SK-N-SH treated with all-trans-retinoic acid at 6 μM for 48 hours (cell line): ENCODE measurements at regions not wholly inside any gene's neighbourhood (a gene's known extent, or its start where the extent isn't known, plus 50 kb on each side); places are given as distances from the start of the nearest gene placed in this dataset.

Source experiments
- ATAC-seq: fragments of 200-7000 bp; cut with Tn5 transposase; 3 replicates; pipeline ENCODE4 v1.9.1; 2020; ENCODE audit warnings: mild to moderate bottlenecking, moderate library complexity
- ARNTL ChIP-seq: fragments of 450-650 bp; formaldehyde crosslinking; IDR thresholded peaks from 2 replicates; pipeline ENCODE4 v1.5.0; 2020; ENCODE audit warnings: low read depth, mild to moderate bottlenecking, moderate library complexity, borderline replicate concordance
- CSDC2 ChIP-seq: fragments of 250-450 bp; sonication (Bioruptor Pico); IDR thresholded peaks from 2 replicates; pipeline ENCODE4 v1.5.0; 2020; ENCODE audit warnings: mild to moderate bottlenecking, moderate library complexity
- GLIS3 ChIP-seq: fragments of 250-450 bp; sonication (Bioruptor Pico); IDR thresholded peaks from 2 replicates; pipeline ENCODE4 v1.5.0; 2020; ENCODE audit warnings: mild to moderate bottlenecking, moderate library complexity
- OSR1 ChIP-seq: fragments of 250-450 bp; sonication (Bioruptor Pico); IDR thresholded peaks from 2 replicates; pipeline ENCODE4 v1.8.0; 2022; ENCODE audit warnings: moderate library complexity, mild to moderate bottlenecking, inconsistent platforms
- RARB ChIP-seq: fragments of 250-450 bp; sonication (Bioruptor Pico); IDR thresholded peaks from 2 replicates; pipeline ENCODE4 v1.8.0; 2021; ENCODE audit warnings: mild to moderate bottlenecking, moderate library complexity
- SNAI2 ChIP-seq: fragments of 250-450 bp; sonication (Bioruptor Pico); IDR thresholded peaks from 2 replicates; pipeline ENCODE4 v1.5.0; 2020; ENCODE audit warnings: mild to moderate bottlenecking, moderate library complexity
- TCF4 ChIP-seq: fragments of 250-450 bp; sonication (Bioruptor Pico); IDR thresholded peaks from 2 replicates; pipeline ENCODE4 v1.8.0; 2021; ENCODE audit warnings: mild to moderate bottlenecking, moderate library complexity, borderline replicate concordance
- TOX ChIP-seq: fragments of 250-450 bp; sonication (Bioruptor Pico); IDR thresholded peaks from 2 replicates; pipeline ENCODE4 v1.8.0; 2021; ENCODE audit warnings: mild to moderate bottlenecking, moderate library complexity, borderline replicate concordance
- ZC3H10 ChIP-seq: fragments of 250-450 bp; sonication (Bioruptor Pico); IDR thresholded peaks from 2 replicates; pipeline ENCODE4 v1.5.1; 2021; ENCODE audit warnings: mild to moderate bottlenecking, moderate library complexity
- ZFP3 ChIP-seq: fragments of 250-450 bp; sonication (Bioruptor Pico); IDR thresholded peaks from 2 replicates; pipeline ENCODE4 v1.5.0; 2020; ENCODE audit warnings: mild to moderate bottlenecking, moderate library complexity
- ZNF565 ChIP-seq: fragments of 450-650 bp; formaldehyde crosslinking; conservative IDR thresholded peaks from 2 replicates; pipeline ENCODE4 v1.5.0; 2020; ENCODE audit warnings: low read depth, mild to moderate bottlenecking, moderate library complexity
- ZNF70 ChIP-seq: fragments of 450-650 bp; formaldehyde crosslinking; IDR thresholded peaks from 2 replicates; pipeline ENCODE4 v1.5.0; 2020; ENCODE audit warnings: mild to moderate bottlenecking, moderate library complexity
- ZNF8 ChIP-seq: fragments of 450-650 bp; formaldehyde crosslinking; IDR thresholded peaks from 2 replicates; pipeline ENCODE4 v1.5.0; 2020; ENCODE audit warnings: mild to moderate bottlenecking, moderate library complexity
- TF ChIP-seq, protein P1 (sequence below): fragments of 250-450 bp; sonication (Bioruptor Pico); IDR thresholded peaks from 2 replicates; pipeline ENCODE4 v1.5.1; 2021; ENCODE audit warnings: mild to moderate bottlenecking, moderate library complexity
- TF ChIP-seq, protein P2 (sequence below): fragments of 250-450 bp; sonication (Bioruptor Pico); IDR thresholded peaks from 2 replicates; pipeline ENCODE4 v1.5.1; 2020; ENCODE audit warnings: low read depth, mild to moderate bottlenecking, moderate library complexity
- TF ChIP-seq, protein P3 (sequence below): fragments of 250-450 bp; sonication (Bioruptor Pico); IDR thresholded peaks from 2 replicates; pipeline ENCODE4 v1.8.0; 2021; ENCODE audit warnings: low read depth, mild to moderate bottlenecking, moderate library complexity, borderline replicate concordance
- TF ChIP-seq, protein P4 (sequence below): fragments of 250-450 bp; sonication (Bioruptor Pico); IDR thresholded peaks from 2 replicates; pipeline ENCODE4 v1.5.0; 2020; ENCODE audit warnings: mild to moderate bottlenecking, moderate library complexity

DNA sequence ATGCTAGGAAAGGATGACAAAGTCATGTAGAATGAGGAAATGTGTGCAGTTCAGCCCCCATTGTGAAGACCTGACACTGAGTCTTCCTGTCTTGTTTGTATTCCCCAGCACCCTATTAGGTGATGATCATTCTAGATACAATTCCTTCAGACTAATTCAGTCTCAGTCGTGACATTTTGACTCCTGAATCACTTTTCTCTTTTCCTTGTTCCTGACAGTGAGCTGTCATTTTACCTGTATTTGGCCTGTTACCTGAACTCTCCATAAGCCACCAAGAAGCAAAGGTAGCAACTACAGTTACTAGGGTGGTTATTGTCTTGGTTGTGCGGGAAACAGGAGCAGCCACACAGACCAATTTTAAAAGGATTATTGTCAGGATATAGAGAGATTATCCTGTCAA lies 111.4 kb upstream of the TAC1 start:
- TF ChIP-seq SNAI2 (CRISPR knock-in tag) (no peak), RARB (CRISPR knock-in tag) (no peak), CSDC2 (CRISPR knock-in tag) (no peak), GLIS3 (CRISPR knock-in tag) (no peak), ZNF70 (CRISPR knock-in tag) (no peak), ZNF565 (CRISPR knock-in tag) (no peak)
- TF ChIP-seq, protein P1, sequence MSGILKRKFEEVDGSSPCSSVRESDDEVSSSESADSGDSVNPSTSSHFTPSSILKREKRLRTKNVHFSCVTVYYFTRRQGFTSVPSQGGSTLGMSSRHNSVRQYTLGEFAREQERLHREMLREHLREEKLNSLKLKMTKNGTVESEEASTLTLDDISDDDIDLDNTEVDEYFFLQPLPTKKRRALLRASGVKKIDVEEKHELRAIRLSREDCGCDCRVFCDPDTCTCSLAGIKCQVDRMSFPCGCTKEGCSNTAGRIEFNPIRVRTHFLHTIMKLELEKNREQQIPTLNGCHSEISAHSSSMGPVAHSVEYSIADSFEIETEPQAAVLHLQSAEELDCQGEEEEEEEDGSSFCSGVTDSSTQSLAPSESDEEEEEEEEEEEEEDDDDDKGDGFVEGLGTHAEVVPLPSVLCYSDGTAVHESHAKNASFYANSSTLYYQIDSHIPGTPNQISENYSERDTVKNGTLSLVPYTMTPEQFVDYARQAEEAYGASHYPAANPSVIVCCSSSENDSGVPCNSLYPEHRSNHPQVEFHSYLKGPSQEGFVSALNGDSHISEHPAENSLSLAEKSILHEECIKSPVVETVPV (CRISPR knock-in tag) = no peak
- ATAC-seq = no peak

DNA sequence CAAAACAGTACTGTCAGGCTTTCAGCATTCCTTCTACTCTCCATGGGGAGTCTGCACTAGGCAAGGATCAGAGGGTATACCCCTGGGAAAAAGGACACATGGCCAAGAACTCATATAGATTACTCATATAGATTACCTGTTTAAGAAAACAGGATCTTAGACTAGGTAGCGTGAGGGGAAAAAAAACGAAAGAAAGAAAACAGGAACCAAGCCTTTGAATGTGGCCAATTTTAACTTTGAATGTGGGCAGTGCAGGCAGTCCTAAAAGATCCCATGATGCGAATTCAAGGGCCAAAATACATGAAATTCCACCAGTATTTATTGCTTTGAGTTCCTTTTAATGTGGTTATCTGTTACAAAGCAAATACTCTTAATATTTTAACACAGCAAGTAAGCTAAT lies 108.6 kb upstream of the TAC1 start:
- no peak for ATAC-seq

DNA sequence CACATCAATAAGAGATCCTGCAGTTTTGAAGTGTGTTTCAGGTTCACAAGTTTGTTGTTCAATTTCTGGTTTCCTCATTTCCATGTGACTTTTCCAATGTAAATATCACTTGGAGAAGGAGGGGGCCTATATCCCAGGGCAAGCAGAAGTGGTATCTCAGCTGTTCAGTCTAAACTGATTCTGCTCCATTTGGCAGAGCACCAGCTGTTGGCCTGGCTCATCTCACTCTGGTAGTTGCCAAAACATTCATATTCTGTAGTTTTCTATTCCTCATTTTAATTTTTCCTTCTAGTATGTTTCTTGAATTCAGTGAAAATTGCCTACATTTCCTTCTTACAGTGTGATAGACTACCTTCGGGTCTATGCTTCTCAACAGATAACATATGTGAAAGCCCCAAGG lies 101.8 kb upstream of the TAC1 start:
- TF ChIP-seq ARNTL (CRISPR knock-in tag) = no peak
- no peak for TF ChIP-seq CSDC2 (CRISPR knock-in tag)
- TF ChIP-seq, protein P2, sequence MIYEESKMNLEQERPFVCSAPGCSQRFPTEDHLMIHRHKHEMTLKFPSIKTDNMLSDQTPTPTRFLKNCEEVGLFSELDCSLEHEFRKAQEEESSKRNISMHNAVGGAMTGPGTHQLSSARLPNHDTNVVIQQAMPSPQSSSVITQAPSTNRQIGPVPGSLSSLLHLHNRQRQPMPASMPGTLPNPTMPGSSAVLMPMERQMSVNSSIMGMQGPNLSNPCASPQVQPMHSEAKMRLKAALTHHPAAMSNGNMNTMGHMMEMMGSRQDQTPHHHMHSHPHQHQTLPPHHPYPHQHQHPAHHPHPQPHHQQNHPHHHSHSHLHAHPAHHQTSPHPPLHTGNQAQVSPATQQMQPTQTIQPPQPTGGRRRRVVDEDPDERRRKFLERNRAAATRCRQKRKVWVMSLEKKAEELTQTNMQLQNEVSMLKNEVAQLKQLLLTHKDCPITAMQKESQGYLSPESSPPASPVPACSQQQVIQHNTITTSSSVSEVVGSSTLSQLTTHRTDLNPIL (CRISPR knock-in tag) = no peak
- TF ChIP-seq TOX = no peak
- TF ChIP-seq ZC3H10 (CRISPR knock-in tag) = no peak
- no peak for TF ChIP-seq RARB (CRISPR knock-in tag)
- no peak for TF ChIP-seq ZFP3 (CRISPR knock-in tag)
- no peak for TF ChIP-seq TCF4 (CRISPR knock-in tag)
- TF ChIP-seq, protein P3, sequence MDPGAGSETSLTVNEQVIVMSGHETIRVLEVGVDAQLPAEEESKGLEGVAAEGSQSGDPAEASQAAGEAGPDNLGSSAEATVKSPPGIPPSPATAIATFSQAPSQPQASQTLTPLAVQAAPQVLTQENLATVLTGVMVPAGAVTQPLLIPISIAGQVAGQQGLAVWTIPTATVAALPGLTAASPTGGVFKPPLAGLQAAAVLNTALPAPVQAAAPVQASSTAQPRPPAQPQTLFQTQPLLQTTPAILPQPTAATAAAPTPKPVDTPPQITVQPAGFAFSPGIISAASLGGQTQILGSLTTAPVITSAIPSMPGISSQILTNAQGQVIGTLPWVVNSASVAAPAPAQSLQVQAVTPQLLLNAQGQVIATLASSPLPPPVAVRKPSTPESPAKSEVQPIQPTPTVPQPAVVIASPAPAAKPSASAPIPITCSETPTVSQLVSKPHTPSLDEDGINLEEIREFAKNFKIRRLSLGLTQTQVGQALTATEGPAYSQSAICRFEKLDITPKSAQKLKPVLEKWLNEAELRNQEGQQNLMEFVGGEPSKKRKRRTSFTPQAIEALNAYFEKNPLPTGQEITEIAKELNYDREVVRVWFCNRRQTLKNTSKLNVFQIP (CRISPR knock-in tag) = no peak
- TF ChIP-seq ZNF8 (CRISPR knock-in tag) = no peak
- TF ChIP-seq SNAI2 (CRISPR knock-in tag) = no peak
- TF ChIP-seq OSR1 = no peak
- TF ChIP-seq, protein P4, sequence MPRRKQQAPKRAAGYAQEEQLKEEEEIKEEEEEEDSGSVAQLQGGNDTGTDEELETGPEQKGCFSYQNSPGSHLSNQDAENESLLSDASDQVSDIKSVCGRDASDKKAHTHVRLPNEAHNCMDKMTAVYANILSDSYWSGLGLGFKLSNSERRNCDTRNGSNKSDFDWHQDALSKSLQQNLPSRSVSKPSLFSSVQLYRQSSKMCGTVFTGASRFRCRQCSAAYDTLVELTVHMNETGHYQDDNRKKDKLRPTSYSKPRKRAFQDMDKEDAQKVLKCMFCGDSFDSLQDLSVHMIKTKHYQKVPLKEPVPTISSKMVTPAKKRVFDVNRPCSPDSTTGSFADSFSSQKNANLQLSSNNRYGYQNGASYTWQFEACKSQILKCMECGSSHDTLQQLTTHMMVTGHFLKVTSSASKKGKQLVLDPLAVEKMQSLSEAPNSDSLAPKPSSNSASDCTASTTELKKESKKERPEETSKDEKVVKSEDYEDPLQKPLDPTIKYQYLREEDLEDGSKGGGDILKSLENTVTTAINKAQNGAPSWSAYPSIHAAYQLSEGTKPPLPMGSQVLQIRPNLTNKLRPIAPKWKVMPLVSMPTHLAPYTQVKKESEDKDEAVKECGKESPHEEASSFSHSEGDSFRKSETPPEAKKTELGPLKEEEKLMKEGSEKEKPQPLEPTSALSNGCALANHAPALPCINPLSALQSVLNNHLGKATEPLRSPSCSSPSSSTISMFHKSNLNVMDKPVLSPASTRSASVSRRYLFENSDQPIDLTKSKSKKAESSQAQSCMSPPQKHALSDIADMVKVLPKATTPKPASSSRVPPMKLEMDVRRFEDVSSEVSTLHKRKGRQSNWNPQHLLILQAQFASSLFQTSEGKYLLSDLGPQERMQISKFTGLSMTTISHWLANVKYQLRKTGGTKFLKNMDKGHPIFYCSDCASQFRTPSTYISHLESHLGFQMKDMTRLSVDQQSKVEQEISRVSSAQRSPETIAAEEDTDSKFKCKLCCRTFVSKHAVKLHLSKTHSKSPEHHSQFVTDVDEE (CRISPR knock-in tag) = no peak
- ATAC-seq = no peak

More for the DNA sequence above, 108.6 kb upstream of the TAC1 start:
- TF ChIP-seq, protein P4 (CRISPR knock-in tag) = no peak
- TF ChIP-seq, protein P1 (CRISPR knock-in tag) = no peak
- no peak for TF ChIP-seq ZNF8 (CRISPR knock-in tag)
